NB4 (cell line): ENCODE measurements at regions not wholly inside any gene's neighbourhood (a gene's known extent, or its start where the extent isn't known, plus 50 kb on each side); places are given as distances from the start of the nearest gene placed in this dataset.

Experiments used
- DNase-seq: peaks from one replicate; pipeline ENCODE4 v3.0.0; 2010; ENCODE audit warnings: low read depth
- H3K4me3 ChIP-seq: one replicate; pipeline ENCODE4 v1.5.1; 2011; ENCODE audit warnings: mild to moderate bottlenecking, low read depth, low read length, moderate library complexity
- MAX ChIP-seq: IDR thresholded peaks from 2 replicates; pipeline ENCODE4 v1.6.1; 2011; ENCODE audit warnings: low read depth, low read length
- MYC ChIP-seq: IDR thresholded peaks from 2 replicates; pipeline ENCODE4 v1.6.1; 2011; ENCODE audit warnings: low read depth, low read length
- POLR2A ChIP-seq: IDR thresholded peaks from 2 replicates; pipeline ENCODE4 v1.6.1; 2011; ENCODE audit warnings: mild to moderate bottlenecking; ENCODE audit not compliant: insufficient read length; ENCODE audit errors: extremely low read depth
- TF ChIP-seq, protein P1 (sequence below): IDR thresholded peaks from one replicate; pipeline ENCODE4 v1.5.1; 2012; ENCODE audit warnings: low read depth, low read length

DNA sequence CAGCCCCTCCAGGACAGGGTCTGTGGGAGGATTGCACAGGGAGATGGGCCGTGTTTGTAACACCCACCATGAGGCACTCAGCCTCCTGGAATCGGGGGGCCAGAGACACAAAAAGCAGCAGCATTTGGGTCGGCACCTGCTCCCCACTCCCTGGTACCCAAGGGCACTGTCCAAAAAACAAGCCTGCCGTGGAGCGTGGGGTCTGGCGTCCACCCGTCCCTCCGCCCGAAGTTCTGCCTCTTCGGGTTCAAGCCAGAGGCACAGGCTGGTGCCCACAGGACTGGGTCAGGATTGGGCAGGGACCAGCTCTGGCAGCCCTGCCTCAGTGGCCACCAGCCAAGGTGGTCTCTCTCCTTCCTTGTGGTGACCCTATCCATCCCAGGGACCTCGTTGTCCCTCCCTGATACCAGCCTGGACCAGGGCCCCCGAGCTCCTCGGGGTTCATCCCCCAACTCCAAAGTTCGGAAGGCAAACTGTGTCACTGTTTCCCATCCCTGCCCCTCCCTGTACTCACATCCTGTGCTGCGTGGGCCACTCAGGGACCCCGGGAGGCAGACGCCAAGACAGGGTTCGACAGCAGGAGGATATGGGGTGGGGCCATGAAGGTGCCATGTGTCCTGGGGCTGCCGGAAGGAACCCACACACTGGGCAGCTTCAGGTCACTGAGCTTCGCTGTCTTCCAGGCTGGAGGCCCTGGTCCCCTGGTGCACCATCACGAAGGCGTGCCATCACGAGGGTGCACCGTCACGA lies 126.0 kb upstream of the HDAC4 start:
- TF ChIP-seq MAX = no peak
- TF ChIP-seq, protein P1, sequence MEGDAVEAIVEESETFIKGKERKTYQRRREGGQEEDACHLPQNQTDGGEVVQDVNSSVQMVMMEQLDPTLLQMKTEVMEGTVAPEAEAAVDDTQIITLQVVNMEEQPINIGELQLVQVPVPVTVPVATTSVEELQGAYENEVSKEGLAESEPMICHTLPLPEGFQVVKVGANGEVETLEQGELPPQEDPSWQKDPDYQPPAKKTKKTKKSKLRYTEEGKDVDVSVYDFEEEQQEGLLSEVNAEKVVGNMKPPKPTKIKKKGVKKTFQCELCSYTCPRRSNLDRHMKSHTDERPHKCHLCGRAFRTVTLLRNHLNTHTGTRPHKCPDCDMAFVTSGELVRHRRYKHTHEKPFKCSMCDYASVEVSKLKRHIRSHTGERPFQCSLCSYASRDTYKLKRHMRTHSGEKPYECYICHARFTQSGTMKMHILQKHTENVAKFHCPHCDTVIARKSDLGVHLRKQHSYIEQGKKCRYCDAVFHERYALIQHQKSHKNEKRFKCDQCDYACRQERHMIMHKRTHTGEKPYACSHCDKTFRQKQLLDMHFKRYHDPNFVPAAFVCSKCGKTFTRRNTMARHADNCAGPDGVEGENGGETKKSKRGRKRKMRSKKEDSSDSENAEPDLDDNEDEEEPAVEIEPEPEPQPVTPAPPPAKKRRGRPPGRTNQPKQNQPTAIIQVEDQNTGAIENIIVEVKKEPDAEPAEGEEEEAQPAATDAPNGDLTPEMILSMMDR = no peak
- TF ChIP-seq POLR2A = no peak
- TF ChIP-seq MYC = no peak
- DNase-seq = no peak
- H3K4me3 ChIP-seq = no peak overlapping the region

GRCh38 chr2:239526038-239526437 lies 125.2 kb upstream of the HDAC4 start:
- H3K4me3 ChIP-seq = no peak overlapping the region
- TF ChIP-seq, protein P1 = no peak
- TF ChIP-seq MYC = no peak
- no peak for TF ChIP-seq MAX
- DNase-seq = no peak

DNA sequence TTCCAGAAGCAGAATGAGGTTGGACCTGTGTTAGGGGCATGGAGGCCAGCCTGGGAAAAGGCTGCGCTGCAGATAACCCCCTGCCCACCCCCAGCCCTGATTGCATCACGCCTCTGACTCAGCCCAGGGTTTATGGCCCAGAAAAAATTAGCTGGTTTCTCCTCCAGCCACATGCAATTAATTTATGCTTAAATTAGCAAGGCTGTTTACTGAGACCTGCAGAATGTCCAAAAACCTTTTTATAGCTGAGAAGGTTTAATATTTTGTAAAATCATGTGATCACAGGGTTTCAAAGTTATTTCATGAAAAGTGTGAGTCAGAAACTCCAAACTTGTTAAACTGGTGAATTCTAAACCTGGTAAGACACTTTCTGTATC lies 123.1 kb upstream of the HDAC4 start:
- peak; percentile 91 for DNase-seq
- no peak overlapping the region for H3K4me3 ChIP-seq
- TF ChIP-seq MYC (no peak), POLR2A (no peak), MAX (no peak)
- TF ChIP-seq, protein P1 = no peak

DNA sequence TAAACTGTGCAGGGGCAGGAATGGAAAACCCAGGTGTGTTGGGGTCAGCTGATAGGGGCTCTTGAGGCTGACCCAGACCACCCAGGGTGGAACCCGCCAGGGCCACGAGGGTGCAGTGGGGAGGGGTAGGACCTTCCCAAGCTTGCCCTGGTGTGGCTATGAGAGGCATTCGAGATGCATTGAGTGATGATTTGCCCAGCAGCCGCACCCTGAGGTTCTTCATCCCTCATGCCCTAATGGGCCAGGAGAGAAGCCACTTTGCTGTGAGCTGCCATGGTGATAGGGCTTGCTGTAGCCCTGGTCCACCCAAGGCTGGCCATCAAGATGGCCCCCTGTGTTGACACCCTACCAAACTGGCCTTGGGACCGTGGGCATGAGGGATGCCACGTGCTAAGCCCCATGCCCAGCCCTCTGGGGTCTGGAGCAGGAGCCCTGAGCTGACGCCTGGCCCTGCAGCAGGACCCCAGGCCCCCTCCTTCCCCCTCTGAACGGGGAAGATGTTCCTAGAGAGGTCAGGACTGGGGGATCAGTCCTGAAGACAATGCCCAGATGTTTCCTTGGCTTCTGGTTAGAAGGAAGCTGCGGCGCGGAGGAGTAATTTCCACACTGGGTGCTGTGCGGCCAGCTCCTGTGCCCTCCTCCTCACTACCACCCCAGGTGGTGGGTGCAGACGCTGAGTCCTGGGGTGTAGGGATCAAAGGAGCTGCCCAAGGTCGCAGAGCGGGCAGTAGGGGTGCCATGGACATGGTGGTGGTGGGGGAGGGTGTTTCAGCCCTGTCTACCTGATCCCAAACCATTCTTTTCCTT lies 122.5 kb upstream of the HDAC4 start:
- TF ChIP-seq, protein P1 = peak; percentile 17
- no peak for TF ChIP-seq MYC
- peak; percentile 92 for DNase-seq
- H3K4me3 ChIP-seq = no peak overlapping the region

DNA sequence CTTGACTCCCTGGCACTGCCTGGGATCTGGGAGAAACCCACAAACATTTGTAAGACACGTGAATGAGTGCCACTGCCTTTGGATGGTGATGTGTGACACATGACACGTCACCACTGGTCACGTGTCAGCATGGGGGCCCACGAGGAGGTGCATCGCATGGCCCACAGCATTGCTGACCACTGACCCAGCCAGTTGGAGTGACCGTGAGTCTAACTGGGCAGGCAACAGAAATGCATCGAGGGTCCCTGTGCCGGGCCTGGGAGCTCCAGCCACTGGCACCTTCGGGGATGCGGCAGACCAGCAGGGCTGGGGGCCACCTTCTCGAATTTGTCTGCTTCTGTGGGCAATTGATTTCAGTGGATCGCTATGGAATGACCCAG lies 121.9 kb upstream of the HDAC4 start:
- no peak for DNase-seq
- TF ChIP-seq, protein P1 = no peak
- no peak for TF ChIP-seq MYC
- H3K4me3 ChIP-seq = no peak overlapping the region
